Stimulated activated naive CD4-positive, alpha-beta T cell treated with Interleukin-2 at 50 U/mL for 16 hours (primary cell): ENCODE measurements at regions not wholly inside any gene's neighbourhood (a gene's known extent, or its start where the extent isn't known, plus 50 kb on each side); places are given as distances from the start of the nearest gene placed in this dataset.
A peak's percentile ranks its signal among the peaks of the same experiment; 100 is the strongest.
"Not testable (repeated sequence)": the region's sequence is repeated elsewhere in the genome, so short reads cannot be mapped to it uniquely, and the experiment has no call there.

Experiments
- DNase-seq: peaks from one replicate; lab custom pipeline; 2025; lab: John Stamatoyannopoulos, UW

GRCh38 chr3:98644168-98644567 is 50.8 kb upstream of the CPOX start:
- no peak for DNase-seq

GRCh38 chr3:98645039-98645438 is 51.6 kb upstream of the CPOX start:
- DNase-seq, result no peak

- DNase-seq, result no peak
Observed at GRCh38 chr3:98646680-98647079, 53.3 kb upstream of the CPOX start.

GRCh38 chr3:98647197-98647596 is 53.8 kb upstream of the CPOX start:
- no peak for DNase-seq

GRCh38 chr3:98650971-98651779 is 57.8 kb upstream of the CPOX start:
- no peak for DNase-seq

GRCh38 chr3:98651780-98652077 is 58.3 kb upstream of the CPOX start:
- no peak for DNase-seq

- DNase-seq, result no peak
Observed at GRCh38 chr3:98655666-98656065, 62.3 kb upstream of the CPOX start.

- peak; percentile 3 for DNase-seq
Observed at GRCh38 chr3:98657457-98657856, 64.0 kb upstream of the CPOX start.

GRCh38 chr3:98662699-98663098 is 69.3 kb upstream of the CPOX start:
- no peak for DNase-seq

- DNase-seq, result no peak
Observed at GRCh38 chr3:98670020-98670419, 76.6 kb upstream of the CPOX start.

- no peak for DNase-seq
Observed at GRCh38 chr3:98679986-98680385, 83.2 kb upstream of the ST3GAL6 start.

- DNase-seq, result no peak
Observed at GRCh38 chr3:98680723-98681122, 82.4 kb upstream of the ST3GAL6 start.

GRCh38 chr3:98681486-98681885 is 81.7 kb upstream of the ST3GAL6 start:
- DNase-seq, result no peak

GRCh38 chr3:98682391-98682790 is 80.7 kb upstream of the ST3GAL6 start:
- DNase-seq, result not testable (repeated sequence)

GRCh38 chr3:98688363-98688762 is 74.8 kb upstream of the ST3GAL6 start:
- no peak for DNase-seq

GRCh38 chr3:98690876-98691275 is 72.3 kb upstream of the ST3GAL6 start:
- DNase-seq, result no peak

GRCh38 chr3:98691897-98692296 is 71.2 kb upstream of the ST3GAL6 start:
- no peak for DNase-seq

GRCh38 chr3:98692787-98693473 is 70.2 kb upstream of the ST3GAL6 start:
- no peak for DNase-seq

- no peak for DNase-seq
Observed at GRCh38 chr3:98695796-98696195, 67.3 kb upstream of the ST3GAL6 start.

GRCh38 chr3:98696296-98696695 is 66.8 kb upstream of the ST3GAL6 start:
- DNase-seq, result not testable (repeated sequence)

GRCh38 chr3:98697225-98697624 is 65.9 kb upstream of the ST3GAL6 start:
- DNase-seq, result no peak

- no peak for DNase-seq
Observed at GRCh38 chr3:98699132-98699531, 64.0 kb upstream of the ST3GAL6 start.

GRCh38 chr3:98701071-98701675 is 62.0 kb upstream of the ST3GAL6 start:
- no peak for DNase-seq
